ENCODE measurements at regions not wholly inside any gene's neighbourhood (a gene's known extent, or its start where the extent isn't known, plus 50 kb on each side); places are given as distances from the start of the nearest gene placed in this dataset.

GRCh38 chr6:6712449-6713403, 124.2 kb downstream of the LY86 start (continued):
- TF ChIP-seq BRF2 (IDR thresholded peaks at IDR 0.05; ENCODE audit: borderline replicate concordance, insufficient read depth, insufficient read length) (no peak), CREB3 (tag; conservative IDR thresholded peaks at IDR 0.05; ENCODE audit: low read depth) (0 out of 2 replicates have a peak, but pooled peaks have one; percentile 20), ZNF830 (CRISPR knock-in tag; IDR thresholded peaks at IDR 0.05) (peak; percentile 16; the same call in 1 of the 2 replicates), BRF1 (IDR thresholded peaks at IDR 0.05; ENCODE audit: borderline replicate concordance, extremely low read depth, insufficient read length) (no peak), COPS2 (conservative IDR thresholded peaks at IDR 0.05) (no peak), ZNF311 (CRISPR knock-in tag; IDR thresholded peaks at IDR 0.05) (no peak), TSHZ1 (CRISPR knock-in tag; IDR thresholded peaks at IDR 0.05) (no peak), ZNF445 (CRISPR knock-in tag; IDR thresholded peaks at IDR 0.05; ENCODE audit: low read depth) (no peak), FOS (IDR thresholded peaks at IDR 0.05; ENCODE audit: extremely low read depth, insufficient read length) (no peak), ZNF592 (IDR thresholded peaks at IDR 0.05) (peak; percentile 69), SRSF7 (optimal IDR thresholded peaks at IDR 0.05; ENCODE audit: low read depth, low read length) (no peak), ZC3H4 (CRISPR knock-in tag; IDR thresholded peaks at IDR 0.05; ENCODE audit: borderline replicate concordance) (no peak), HNRNPL (IDR thresholded peaks at IDR 0.05; ENCODE audit: low read depth, low read length) (no peak), EP300 (IDR thresholded peaks at IDR 0.05; ENCODE audit: low read length) (peak; percentile 89), MXI1 (IDR thresholded peaks at IDR 0.05; ENCODE audit: low read depth, low read length) (no peak), CBX1 (IDR thresholded peaks at IDR 0.05; ENCODE audit: low read depth) (no peak), SMAD4 (CRISPR knock-in tag; conservative IDR thresholded peaks at IDR 0.05) (peak; percentile 56), ZNF347 (CRISPR knock-in tag; IDR thresholded peaks at IDR 0.05; ENCODE audit: low read depth) (no peak)

Data from K562 (cell line).